K562 (cell line): ENCODE measurements at regions not wholly inside any gene's neighbourhood (a gene's known extent, or its start where the extent isn't known, plus 50 kb on each side); places are given as distances from the start of the nearest gene placed in this dataset.
A peak's percentile ranks its signal among the peaks of the same experiment; 100 is the strongest.

Experiments
- BRCA1 ChIP-seq, 2 experiments: fragments of 450-650 bp in 1 of 2; sonication (generic) in 1 of 2; formaldehyde crosslinking in 1 of 2; IDR thresholded peaks; 2 replicates each; pipeline versions ENCODE4 v1.5.0 to v1.6.1; 2017 to 2020; ENCODE audit warnings: mild to moderate bottlenecking in 1 of 2, missing genetic modification reagents in 1 of 2
- CBFB ChIP-seq: sonication (generic); formaldehyde crosslinking; IDR thresholded peaks from 2 replicates; pipeline ENCODE4 v1.4.0; 2020; ENCODE audit warnings: mild to moderate bottlenecking, missing genetic modification reagents
- CBX3 ChIP-seq, 2 experiments: IDR thresholded peaks; 1 replicate in 1 of 2; 2 replicates in 1 of 2; pipeline ENCODE4 v1.6.1; 2012; ENCODE audit warnings: inconsistent platforms in 2 of 2, low read length in 2 of 2, borderline replicate concordance in 1 of 2, control low read depth in 1 of 2
- CUX1 ChIP-seq: fragments of 200-800 bp; sonication (Bioruptor generic); IDR thresholded peaks from 2 replicates; pipeline ENCODE4 v1.6.1; 2016; ENCODE audit warnings: missing genetic modification characterization, missing compliant biosample characterization
- ETV6 ChIP-seq, 3 experiments: fragments of 150-350 bp in 1 of 3; sonication (generic) in 1 of 3; formaldehyde crosslinking in 1 of 3; IDR thresholded peaks; 2 replicates each; pipeline versions ENCODE4 v1.6.1 to v1.8.0; 2014 to 2022; ENCODE audit warnings: borderline replicate concordance in 2 of 3, low read depth in 2 of 3, antibody characterized with exemption in 1 of 3, low read length in 1 of 3, mild to moderate bottlenecking in 1 of 3, missing genetic modification reagents in 1 of 3
- STAT6 ChIP-seq: sonication (generic); formaldehyde crosslinking; IDR thresholded peaks from 2 replicates; pipeline ENCODE4 v1.8.1; 2023; ENCODE audit warnings: mild to moderate bottlenecking, missing genetic modification reagents
- TBL1XR1 ChIP-seq, 2 experiments: IDR thresholded peaks; 2 replicates each; pipeline ENCODE4 v1.6.1; 2012; ENCODE audit warnings: improper control_type of control experiment in 2 of 2, low read length in 2 of 2, mild to moderate bottlenecking in 1 of 2

- no peak for TF ChIP-seq STAT6
- TF ChIP-seq CBFB (CRISPR knock-in tag), result no peak
- no peak for TF ChIP-seq BRCA1 (IDR thresholded peaks at IDR 0.05)
- TF ChIP-seq BRCA1 (CRISPR knock-in tag; IDR thresholded peaks at IDR 0.05), result no peak
- peak; percentile 33 to 70; a peak in 2 of 4 replicates for TF ChIP-seq TBL1XR1 (IDR thresholded peaks at IDR 0.05; ENCODE audit: low read length in 2 of 2)
- TF ChIP-seq CUX1 (CRISPR knock-in tag), result 0 out of 2 replicates have a peak, but pooled peaks have one; percentile 24
- TF ChIP-seq ETV6 (IDR thresholded peaks at IDR 0.05; ENCODE audit: borderline replicate concordance in 1 of 2, low read depth in 2 of 2, low read length in 1 of 2), result peak; percentile 89 to 92
- TF ChIP-seq ETV6 (CRISPR knock-in tag; IDR thresholded peaks at IDR 0.05; ENCODE audit: borderline replicate concordance), result no peak
- TF ChIP-seq CBX3 (IDR thresholded peaks at IDR 0.05; ENCODE audit: borderline replicate concordance in 1 of 2, low read length in 2 of 2), result 0 out of 3 replicates have a peak, but pooled peaks of 1 of the 2 experiments have one; percentile 11
Measured at GRCh38 chrX:41009850-41010846, 75.1 kb upstream of the USP9X start (continued).
